HG02588 (cell line): ENCODE measurements at regions not wholly inside any gene's neighbourhood (a gene's known extent, or its start where the extent isn't known, plus 50 kb on each side); places are given as distances from the start of the nearest gene placed in this dataset.
"Not testable (repeated sequence)": the region's sequence is repeated elsewhere in the genome, so short reads cannot be mapped to it uniquely, and the experiment has no call there.

Experiments
- ATAC-seq: cut with Tn5 transposase; IDR thresholded peaks from one replicate; pipeline ENCODE4 v1.9.1; 2021; ENCODE audit warnings: mild to moderate bottlenecking, moderate library complexity; ENCODE audit not compliant: unreplicated experiment

DNA sequence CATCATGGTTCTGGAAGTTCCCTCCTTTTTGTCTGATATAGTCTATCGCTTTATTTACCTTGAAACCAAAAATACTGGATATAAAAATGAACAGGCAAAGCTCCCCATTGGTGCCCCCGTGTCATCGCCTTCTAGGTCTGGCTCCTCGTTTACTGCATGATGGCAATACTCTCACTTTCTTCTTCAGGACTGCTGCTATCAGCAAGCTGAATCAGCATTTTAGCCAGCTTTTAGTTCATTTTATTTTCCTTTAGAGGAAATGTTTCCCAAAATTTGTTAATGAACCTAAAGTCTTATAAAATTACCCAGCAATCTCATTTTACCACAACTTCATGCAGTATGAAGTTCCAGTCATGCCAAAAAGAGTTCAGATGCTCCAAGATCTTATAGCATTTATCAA lies 80.5 kb downstream of the ZIC3 start:
- ATAC-seq = no peak

DNA sequence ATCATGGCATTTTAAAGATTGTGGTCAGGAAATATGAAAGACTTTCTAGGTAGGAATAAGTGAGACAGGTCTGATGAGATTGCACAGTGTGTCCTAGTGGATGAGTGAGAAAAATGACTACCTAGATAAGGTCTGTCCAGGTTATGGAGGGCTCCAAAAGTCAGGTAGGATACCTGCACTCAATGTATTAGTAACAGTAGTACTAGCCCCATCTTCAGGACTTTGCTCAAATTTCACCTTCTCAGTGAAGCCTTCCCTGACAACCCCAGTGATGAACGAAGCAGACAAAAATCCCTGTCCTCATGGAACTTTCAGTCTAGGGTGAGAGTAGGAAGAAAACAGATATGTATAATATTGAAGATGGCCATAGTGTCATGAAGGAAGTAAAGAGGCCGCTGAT lies 85.7 kb downstream of the ZIC3 start:
- ATAC-seq = no peak

DNA sequence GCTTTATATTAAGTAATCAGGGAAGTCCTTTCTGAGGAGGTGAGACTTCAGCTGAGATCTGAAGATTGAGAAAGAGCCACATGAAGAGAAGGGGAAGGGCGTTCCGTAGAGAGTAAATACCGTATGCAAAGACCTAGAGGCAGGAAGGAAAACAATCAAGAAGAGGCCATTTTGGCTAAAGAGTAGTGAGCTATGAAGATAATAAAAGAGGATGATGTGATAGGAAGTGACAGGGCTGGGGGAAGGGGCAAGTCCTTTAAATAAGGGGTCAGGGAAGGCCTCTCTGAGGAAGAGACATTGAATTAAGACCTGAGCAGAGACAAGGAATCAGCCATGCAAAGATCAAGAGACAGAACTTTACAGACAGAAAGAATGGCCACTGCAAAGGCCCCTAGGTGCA lies 86.2 kb downstream of the ZIC3 start:
- no peak for ATAC-seq

DNA sequence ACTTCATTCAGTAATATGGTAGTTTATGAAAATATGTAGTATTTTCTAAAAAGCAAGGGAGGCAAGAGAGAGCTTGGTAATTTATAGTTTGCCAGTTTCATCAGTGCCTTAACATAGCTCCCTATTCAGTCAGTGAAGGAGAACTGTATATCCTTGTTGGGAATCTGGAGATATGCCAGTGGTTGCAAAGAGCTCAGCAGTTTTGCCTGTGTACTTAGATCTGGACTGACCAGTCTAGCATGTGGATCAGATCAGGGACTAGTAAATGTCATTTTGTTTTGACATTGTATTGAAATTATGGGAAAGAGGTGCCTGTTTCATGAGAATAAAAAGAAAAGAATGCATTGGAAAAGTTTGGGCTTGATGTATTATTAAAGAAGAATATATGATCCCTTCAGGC lies 88.6 kb downstream of the ZIC3 start:
- ATAC-seq = no peak

DNA sequence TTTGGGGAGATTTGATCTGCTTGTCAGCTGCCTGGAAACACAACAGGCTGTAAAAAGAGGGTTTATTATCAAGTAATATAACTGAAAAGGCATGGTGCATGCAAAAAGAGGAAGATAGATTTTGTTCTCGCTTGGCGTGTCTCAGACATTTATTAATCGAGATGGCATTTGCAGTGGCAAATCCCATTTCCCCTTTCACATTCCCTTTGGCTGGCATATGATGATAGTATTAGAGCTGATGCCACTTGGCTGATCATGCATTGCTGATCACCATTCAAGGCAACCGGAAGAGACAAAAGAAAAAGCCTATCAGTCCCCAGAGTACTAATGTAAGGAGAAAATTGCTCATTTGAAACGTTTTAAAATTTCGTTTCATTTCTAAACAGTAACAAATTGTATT lies 101.8 kb downstream of the ZIC3 start:
- ATAC-seq = no peak

DNA sequence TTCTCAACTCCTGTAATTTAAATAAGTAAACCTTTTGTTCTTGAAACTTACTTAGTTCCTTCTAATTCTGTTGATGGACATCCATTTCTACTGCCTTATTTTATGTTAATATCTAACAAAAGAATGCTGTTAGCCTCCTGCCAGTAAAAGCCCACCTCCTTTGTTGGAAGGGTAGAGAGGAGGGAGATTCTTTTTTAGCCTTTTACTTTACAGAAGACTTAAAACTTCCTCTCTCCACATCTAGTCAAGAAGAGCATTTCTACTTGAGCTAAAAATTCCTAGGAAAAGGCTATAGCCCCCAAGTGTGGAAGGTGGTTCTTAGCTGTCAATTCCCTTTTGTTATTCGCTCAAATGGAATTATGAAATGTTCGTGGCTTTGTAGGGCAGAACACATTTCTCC lies 118.7 kb downstream of the ZIC3 start:
- ATAC-seq = no peak

DNA sequence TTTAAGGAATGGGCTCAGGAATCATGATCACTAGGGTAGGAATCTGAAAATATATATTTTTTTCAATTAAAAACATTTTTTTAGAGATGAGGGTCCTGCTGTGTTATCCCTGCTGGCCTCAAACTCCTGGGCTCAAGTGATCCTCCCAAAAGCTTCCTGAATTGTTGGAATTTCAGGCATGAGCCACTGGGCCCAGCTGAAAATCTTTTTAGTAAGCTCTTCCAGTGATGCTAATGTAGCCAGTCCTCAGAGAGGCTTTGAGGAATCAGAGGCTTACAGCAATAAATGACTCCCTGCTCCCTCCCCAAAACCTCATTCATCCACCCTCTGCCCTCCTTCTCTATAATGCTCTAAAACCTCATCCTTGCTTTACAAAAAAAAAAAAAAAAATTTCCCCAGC lies 129.5 kb downstream of the ZIC3 start:
- no peak for ATAC-seq

DNA sequence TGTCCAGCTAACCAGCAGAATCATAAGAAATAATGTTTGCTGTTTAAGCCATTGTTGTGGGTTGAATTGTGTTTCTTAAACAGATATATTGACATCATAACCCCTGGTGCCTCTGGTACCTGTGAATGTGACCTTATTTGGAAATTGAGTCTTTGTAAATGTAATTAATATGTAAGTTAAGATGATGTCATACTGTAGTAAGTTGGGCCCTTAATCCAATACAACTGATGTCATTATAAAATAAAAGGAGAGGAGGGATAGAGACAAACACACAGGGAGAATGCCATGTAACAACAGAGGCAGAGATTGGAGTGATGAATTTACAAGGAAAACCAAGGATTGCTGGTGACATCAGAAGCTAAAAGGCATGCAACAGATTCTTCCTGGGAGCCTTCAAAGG lies 141.4 kb downstream of the ZIC3 start:
- ATAC-seq = no peak

DNA sequence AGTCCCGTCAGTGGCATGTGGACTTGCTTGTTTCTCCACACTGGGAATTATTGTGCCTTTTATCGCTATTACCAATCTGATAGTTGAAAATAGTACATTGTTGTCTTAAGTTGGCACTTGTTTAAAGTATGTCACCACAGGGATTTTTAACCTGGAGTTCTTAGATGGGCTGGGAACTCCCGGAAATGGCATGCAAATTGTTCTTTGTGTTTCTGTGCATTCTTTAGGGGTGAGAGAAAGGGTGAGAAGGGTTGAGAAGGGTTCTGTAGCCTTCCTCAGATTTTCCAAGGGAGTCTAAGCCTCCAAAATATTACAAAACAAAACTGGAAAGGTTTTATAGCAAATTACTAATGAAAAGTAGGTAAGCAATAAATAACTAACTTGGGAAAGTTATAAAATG lies 176.9 kb downstream of the ZIC3 start:
- ATAC-seq = no peak

DNA sequence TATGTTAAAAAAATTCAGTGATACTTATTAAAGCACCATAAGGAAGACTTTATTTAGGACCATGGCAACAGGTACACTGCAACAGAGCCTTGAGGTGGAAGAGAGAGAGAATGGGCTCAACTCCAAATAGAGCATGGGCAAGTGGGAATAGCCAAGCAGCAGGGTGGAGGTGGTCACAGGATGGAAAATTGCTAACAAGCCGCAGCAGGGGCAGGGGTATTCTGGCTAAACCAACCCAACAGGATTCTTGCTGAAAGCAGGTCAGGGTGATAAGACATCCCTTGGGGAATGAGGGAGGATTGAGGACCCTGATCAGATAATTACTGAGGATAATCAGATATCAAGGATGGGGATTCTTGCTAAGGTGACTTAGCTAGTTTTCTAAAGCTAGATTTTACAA lies 177.5 kb downstream of the ZIC3 start:
- ATAC-seq = no peak

DNA sequence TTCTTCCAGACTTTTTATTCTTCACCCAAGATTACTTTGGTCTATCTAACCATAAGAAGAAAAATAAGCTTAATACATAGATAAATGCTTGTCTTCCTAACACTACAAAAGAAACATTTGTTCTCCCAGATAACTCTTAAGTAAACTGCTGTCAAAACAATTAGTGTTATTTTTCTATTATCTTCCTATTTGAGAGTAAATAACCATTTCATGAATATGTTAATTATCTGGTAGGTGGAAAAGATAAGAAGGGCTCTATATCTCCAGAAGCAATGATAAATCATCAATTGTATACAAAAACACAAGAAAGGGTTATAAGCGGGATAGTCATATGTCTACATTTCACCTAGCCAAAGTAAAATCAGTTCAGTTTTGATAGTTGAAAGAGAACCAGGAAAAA lies 180.4 kb downstream of the ZIC3 start:
- no peak for ATAC-seq

DNA sequence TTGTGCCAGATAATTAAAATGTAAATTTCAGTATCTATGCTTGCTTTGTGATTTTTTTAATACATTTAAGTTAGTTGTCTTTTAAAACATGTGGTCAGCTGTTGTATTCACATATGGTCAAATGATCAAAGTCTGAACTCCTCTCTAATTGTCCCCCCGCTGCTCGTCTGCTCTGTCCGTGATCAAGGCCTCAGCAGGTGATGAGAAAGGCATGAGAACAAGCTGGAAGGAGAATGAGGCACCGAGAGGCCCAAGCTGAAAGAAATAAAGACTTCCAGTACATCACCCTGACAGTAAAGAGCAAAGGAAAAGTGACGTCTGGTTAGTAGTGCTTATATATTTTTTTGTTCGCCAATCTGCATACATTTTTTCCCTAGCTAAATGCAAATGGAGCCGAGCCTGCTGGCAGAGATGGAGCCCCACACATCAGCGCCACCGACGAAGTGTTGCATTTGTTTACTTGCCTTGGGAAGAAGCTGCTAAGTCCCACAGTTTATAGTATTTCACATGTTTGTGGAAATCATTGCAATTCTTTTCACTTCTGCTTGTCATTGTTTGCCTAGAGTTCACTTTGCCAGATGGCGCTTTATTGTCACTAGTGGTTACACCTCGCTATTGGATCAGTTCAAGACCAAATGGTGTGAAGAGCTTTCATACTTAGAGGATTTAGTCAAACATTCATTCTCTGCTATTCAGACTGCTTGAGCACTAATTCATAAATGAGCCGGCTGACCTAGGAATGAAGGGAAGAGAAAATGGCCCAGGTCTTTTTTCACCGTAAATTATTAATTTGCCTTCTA lies 181.5 kb downstream of the ZIC3 start:
- no peak for ATAC-seq

DNA sequence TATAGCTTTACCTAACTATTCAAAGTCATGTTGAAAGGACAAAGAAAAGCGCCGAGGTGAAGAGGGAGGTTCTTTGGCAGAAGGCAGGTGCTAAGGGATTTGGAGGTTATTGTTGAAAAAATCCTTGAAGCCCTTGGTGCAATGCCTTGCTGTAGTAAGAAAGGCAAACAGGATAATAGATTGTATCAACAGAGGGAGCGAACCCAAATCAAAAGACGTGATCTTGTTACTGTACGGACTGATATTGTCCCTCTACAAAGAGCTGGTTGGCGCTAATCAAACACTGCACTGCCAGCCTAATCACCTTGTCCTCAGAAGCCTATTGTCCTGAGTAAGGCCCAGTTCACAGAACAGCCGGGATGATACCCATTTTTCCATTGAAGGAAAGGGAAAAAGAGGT lies 182.9 kb downstream of the ZIC3 start:
- no peak for ATAC-seq

DNA sequence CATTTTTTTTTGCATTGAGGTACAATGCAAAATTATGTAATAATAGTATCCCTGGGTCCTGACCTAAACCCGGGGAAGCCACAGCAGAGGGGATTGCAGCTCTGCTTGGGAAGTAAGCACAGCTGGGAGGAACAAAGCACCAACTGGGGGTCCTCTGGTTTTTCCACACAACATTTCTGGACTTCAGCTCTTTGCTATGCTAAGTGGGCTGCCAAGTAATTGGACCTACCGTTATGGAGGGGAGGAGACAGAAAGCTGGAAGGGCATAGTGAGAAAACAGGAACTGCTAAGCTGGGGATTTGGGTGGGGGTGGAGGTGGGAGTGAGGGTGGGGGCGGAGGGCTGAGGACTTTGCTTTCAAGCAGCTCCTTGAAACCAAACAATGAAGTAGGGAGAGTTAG lies 183.3 kb downstream of the ZIC3 start:
- no peak for ATAC-seq

DNA sequence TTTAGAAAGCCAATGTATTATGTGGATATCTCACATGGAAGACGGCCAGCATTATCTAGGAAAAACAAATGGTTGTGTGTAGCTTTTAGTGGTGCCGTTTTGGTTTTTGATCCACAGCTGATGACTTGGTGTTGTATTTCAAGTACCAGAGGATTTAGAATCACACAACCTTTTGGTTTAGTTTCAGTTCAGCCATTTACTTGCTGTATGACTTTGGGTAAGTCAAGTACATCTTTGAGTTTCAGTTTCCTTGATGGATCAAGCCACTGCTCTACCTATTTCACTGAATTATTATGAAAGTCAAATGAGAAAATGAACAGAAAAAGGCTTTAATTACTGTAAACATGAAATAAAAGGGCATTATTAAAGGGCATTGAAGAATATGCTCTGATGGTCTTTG lies 205.6 kb downstream of the ZIC3 start:
- no peak for ATAC-seq

DNA sequence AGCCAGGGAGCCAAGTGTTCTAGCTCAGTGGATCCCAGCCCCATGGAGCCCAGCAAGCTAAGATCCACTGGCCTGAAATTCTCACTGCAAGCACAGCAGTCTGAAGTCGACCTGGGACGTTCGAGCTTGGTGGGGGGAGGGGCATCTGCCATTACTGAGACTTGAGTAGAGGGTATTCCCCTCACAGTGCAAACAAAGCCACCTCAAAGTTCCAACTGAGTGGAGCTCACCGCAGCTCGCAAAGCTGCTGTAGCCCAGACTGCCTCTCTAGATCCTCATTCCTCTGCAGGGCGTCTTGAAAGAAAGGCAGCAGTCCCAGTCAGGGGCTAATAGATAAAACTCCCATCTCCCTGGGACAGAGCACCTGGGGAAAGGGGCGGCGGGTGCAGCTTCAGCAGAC lies 226.3 kb downstream of the ZIC3 start:
- ATAC-seq = no peak

DNA sequence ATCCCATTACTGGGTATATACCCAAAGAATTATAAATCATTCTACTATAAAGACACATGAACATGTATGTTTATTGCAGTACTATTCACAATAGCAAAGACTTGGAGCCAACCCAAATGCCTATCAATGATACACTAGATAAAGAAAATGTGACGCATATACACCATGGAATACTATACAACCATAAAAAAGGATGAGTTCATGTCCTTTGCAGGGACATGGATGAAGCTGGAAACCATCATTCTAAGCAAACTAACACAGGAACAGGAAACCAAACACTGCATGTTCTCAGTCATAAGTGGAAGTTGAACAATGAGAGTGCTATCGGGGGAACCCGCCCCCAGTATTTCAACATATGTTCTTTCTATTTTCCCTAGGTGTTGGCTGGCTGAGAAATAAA lies 232.0 kb downstream of the ZIC3 start:
- ATAC-seq = not testable (repeated sequence)

DNA sequence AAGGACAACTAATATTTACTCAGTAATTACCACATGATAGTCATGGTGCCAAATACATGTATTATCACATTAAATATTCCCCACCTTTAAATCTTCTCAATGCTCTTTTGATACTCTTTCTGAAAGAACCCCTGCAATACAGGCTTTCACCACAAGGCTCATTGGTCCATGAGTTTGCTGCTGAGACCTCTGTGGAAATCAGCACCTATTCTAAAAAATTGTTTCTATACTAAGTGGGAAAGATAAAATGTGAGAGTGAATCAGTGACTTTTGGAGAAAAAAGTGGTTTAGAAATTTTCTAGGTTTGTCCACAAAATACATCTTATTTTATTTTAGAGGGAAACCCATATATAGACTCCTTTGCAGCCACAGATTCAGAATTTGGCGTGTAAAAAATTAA lies 257.3 kb downstream of the ZIC3 start:
- no peak for ATAC-seq

DNA sequence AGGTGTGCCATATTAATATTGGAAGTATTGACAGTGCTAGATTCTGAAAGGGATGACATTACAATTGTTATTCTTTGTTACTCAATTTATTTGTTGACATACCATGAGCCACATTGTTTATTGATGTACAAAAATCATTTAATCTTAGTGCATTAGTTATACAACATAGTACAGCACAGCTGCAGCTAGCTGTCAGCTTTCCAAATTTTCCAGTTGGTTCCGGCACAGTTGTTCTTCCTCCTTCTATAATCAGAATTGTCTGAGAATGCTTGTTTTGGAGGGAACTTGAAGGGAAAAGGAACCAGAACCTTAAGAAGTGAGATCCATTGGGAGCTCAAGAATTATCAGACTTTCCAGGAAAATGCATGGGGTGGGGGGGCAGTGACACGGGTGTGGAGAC lies 281.4 kb downstream of the ZIC3 start:
- ATAC-seq = no peak

DNA sequence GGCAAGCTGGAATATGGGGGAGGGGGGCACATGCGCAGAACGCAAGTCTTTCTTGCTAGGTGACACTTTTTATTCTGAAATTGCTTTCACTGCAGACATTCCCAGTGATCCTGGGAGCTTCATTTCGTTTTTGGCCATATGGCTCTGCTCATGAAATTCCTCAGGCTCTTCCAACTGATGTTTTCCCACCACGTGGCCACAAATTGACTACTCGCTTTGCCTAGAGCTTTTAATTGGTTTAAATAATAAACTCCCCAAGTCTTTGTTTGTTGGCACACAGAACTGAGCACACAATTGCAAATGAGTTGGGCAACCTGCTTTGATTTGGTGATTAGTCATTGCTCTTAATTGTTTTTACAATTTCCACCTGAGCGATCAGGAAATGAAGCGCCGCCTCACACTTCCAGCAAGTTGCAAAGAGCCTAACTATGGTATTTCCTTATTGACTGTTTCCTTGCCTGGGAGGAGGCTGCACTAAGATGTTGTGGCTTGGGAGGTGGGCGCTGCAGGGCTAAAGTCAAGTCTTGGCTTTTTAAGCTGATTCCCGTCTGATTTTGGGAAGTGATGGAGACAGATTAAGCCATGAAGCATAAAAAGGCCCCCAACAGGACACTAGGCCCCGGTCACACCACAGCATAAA lies 282.5 kb downstream of the ZIC3 start:
- ATAC-seq = no peak

DNA sequence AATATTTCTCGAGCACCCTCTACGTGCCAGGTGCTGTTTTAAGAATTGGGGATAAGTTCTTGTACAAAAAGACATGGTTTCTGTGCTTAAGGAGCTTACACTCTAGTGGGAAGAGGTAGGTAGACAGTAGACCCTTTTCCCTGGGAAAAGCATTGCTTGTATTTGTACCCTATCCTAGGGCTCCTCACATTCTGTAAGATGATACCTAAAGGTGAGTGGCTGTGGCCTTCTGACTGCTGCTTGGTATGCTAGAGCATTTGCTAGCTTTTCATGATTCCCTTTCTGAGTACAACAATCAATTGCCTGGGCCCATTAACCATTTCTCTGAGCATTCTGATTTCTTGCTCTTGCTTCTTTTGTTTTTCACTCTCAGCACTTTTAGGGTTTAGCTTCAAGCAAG lies 286.6 kb downstream of the ZIC3 start:
- no peak for ATAC-seq

DNA sequence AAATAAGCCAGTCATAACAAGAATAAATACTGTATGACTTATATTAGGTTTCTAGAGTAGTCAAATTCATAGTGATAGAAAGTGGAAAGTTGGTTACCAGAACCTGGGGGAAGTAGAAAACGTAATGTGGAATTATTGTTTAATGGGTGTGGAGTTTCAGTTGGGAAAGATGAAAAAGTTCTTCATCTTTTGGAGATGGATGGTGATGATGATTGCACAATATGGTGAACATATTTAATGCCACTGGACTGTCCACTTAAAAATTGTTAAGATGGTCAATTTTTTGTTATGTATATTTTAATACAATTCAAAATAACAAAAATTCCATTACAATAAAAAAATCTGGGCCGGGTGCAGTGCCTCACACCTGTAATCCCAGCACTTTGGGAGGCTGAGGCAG lies 289.6 kb downstream of the ZIC3 start:
- ATAC-seq = no peak

DNA sequence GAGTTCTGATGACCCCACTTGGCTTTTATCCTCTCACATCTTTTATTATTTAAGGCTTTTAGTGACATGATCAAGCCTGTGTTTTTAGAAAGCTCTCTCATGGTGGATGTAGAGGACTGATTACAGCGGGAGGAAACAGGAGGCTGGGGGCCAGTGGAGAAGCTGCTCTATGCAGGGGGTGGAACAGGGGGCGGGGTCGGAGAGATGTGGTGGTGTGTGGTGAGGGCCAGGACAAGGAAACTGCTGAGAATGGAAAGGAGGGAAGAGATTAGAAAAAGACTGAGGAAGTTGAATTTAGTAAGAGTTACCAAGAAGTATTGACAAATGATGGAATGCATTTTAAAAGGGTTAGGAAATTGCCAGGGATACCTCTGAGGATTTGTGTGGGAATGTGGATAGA lies 292.2 kb downstream of the ZIC3 start:
- no peak for ATAC-seq
